Fibroblast of skin of scalp (primary cell): ENCODE measurements at regions not wholly inside any gene's neighbourhood (a gene's known extent, or its start where the extent isn't known, plus 50 kb on each side); places are given as distances from the start of the nearest gene placed in this dataset.

Experiments used
- DNase-seq: peaks from one replicate; pipeline ENCODE4 v3.0.0-alpha.2; 2013

- DNase-seq = no peak
Observed at GRCh38 chr3:68151359-68151758, 496.9 kb upstream of the SUCLG2 start.

GRCh38 chr3:68148447-68148846 lies 494.0 kb upstream of the SUCLG2 start:
- DNase-seq = no peak

DNA sequence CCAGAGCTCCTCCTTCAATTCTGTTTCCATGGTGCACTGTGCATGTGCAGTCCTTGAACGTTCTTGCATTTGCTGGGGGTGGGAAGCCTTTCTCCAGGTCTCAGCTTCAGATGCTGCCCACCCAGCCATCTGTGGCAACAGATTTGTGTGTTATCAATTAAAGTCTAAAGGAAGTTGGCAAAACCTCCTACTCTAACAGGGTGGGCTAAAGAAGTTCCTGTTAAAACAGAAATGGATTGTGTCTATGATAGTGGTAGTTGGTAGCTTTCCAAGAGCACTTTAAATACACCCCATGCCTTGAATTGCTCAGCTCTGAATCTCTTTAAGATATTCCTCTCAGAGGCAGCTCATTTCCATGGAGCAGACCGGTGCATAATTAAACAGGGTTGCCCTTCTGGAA lies 488.0 kb upstream of the SUCLG2 start:
- no peak for DNase-seq

GRCh38 chr3:68139897-68140296 lies 485.5 kb upstream of the SUCLG2 start:
- no peak for DNase-seq

- DNase-seq = no peak
Observed at GRCh38 chr3:68136411-68136810, 482.0 kb upstream of the SUCLG2 start.

DNA sequence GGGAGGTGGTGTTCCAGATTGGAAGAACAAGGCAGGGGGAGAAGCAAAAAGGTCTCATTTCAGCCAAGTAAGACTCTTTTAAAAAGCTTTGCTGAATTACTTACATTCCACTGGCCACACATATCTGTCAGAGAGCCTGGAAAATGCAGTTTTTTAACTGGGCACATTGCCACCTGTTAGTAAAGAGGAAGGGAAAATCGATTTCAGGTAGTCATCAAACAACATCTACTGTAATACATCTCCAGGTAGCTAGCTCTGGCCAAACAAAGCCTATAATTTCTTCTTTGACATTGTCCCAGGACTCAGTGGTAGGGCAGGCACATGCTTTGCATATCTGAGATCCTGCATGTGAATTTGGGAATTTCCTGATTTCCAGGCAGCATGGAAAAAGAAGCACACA lies 480.7 kb upstream of the SUCLG2 start:
- DNase-seq = no peak

- DNase-seq = no peak
Observed at GRCh38 chr3:68129065-68129464, 474.7 kb upstream of the SUCLG2 start.

- no peak for DNase-seq
Observed at GRCh38 chr3:68123231-68123630, 468.8 kb upstream of the SUCLG2 start.

- DNase-seq = no peak
Observed at GRCh38 chr3:68121287-68121686, 466.9 kb upstream of the SUCLG2 start.

- DNase-seq = no peak
Observed at GRCh38 chr3:68116580-68116979, 462.2 kb upstream of the SUCLG2 start.

DNA sequence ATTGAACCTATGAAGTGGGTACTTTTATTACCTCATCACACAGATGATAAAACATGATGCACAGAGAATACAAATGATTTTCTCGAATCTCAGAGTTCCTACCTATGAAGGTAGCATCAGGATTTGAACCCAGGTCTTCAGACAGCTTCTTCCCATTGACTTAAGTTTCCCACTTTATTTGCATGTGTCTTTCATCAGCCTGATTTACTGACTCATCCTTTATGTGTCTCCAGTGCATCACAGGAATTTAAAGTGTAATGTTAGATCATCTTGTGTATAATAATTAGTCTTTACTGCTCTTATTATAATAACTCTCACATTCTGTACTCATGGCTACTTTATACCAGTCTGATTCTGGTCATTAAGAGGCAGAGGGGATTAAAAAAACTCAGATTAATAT lies 449.4 kb upstream of the SUCLG2 start:
- DNase-seq = no peak

- no peak for DNase-seq
Observed at GRCh38 chr3:68090571-68090970, 436.2 kb upstream of the SUCLG2 start.

GRCh38 chr3:68089572-68090011 lies 435.2 kb upstream of the SUCLG2 start:
- DNase-seq = peak; percentile 5

GRCh38 chr3:68088636-68089035 lies 434.2 kb upstream of the SUCLG2 start:
- no peak for DNase-seq

DNA sequence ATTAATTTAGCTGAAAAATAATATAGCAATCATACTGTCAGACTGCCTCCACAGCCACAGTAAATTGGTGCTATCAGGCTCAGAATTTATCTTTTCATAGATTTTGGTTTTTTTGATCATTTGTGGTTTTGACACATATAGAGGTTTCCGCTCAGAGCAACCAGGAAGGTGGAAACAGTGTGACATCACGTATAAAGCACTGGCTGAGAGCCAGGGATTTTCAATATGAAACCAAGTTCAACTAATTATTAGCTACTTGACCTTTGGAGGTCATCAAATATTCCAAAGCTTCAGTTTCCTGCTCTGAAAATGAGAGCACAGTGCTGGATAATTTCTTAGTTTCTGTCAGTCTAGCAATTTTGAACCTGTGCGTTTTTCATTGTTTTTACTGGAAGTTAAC lies 433.8 kb upstream of the SUCLG2 start:
- DNase-seq = no peak

- DNase-seq = no peak
Observed at GRCh38 chr3:68072062-68072461, 417.6 kb upstream of the SUCLG2 start.

GRCh38 chr3:68070186-68070585 lies 415.8 kb upstream of the SUCLG2 start:
- no peak for DNase-seq

- DNase-seq = no peak
Observed at GRCh38 chr3:68067314-68067713, 412.9 kb upstream of the SUCLG2 start.

- no peak for DNase-seq
Observed at GRCh38 chr3:68062926-68063325, 408.5 kb upstream of the SUCLG2 start.

DNA sequence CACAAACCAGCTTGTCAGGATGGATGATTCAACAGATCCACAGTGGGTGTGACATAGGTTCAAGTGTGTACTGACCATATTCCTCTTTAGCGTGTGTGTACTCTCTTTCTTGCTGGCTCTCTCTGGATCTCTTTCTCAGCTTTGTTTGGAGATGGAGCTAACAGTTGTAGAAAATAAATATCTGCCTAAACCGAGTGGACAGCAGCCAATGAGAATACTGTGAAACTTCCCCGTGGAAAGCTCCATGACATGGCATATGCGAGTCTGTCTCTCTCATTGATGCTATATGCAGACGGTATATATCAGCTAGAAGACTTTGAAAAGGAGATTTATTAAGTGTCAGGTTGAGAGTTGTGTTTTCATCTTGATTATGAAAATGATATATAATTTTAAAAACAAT lies 406.5 kb upstream of the SUCLG2 start:
- DNase-seq = no peak

DNA sequence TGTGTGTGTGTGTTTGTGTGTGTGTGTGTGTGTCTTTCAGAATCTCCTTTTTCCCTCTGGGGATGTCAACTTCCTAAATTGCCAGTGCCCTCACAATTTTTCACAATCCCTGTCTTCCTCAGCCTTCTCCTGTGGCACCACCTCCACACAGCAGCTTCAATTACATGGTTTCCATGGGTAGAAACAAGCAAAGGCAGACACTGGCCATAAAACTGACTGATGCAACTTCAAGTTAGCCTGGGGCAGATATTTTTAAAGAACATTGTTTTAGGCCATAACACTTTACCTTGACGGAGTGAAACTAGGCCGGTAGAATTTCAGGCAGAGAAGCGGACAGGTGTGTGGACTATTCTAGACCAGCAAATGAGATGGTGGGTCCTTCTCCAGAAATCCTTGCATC lies 405.8 kb upstream of the SUCLG2 start:
- DNase-seq = no peak

DNA sequence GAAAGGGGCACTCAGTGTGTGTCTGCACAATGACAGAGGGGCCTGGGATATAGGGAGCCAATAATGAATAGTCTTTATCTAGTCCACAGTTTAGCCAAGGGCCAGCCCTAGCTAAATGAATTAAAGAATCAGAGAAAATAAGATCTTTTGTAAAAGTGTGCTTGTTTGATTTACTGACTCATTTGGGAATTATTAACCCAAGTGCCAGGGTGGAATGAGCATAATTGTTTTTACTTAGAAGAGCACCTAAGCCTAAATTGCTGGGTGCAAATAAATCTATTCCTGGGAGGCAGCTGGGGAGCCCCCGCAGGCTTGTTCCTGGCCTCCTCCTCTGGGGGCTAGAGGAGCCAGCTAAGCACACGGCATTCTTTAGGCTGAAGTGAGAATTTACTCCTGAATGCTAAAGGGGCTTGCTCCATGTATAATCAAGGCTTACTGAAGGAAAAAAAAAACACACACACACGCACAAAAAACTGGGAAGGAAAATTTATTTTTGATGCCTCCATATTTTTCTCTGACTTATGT lies 405.3 kb upstream of the SUCLG2 start:
- DNase-seq = no peak

GRCh38 chr3:68057637-68058320 lies 403.4 kb upstream of the SUCLG2 start:
- DNase-seq = no peak

DNA sequence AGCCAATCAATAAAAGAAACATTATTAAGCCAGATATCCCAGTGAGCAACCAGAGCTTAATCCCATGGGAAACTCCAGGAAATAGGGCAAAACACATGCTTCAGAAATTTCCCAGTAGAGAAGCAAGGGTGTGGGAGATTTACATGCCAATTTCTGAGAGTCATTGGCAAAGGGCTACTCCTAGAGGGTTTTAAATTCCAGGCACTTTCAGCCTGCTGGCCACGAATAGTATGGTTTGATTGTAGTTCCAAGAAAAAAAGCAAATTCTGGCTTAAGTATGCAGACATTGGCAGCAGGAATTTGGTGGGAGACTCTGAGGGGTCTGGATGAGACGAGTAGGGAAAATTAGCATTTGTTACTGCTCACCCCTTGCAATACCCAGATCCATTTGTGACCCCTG lies 402.1 kb upstream of the SUCLG2 start:
- no peak for DNase-seq

- no peak for DNase-seq
Observed at GRCh38 chr3:68055215-68055614, 400.8 kb upstream of the SUCLG2 start.
